HCT116 (cell line): ENCODE measurements at regions not wholly inside any gene's neighbourhood (a gene's known extent, or its start where the extent isn't known, plus 50 kb on each side); places are given as distances from the start of the nearest gene placed in this dataset.

Source experiments
- ATAC-seq: fragments of 200-7000 bp; cut with Tn5 transposase; 2 replicates; pipeline ENCODE4 v1.9.1; 2020; ENCODE audit warnings: mild to moderate bottlenecking, moderate library complexity
- BruUV-seq: library from RNA; stranded (reverse); fragments of 400-500 nt; replicated peaks from 2 replicates; lab custom pipeline; 2021; lab: Mats Ljungman, UMichigan
- CTCF ChIA-PET: fragments of 300-600 bp; sonication (Branson Sonifier 250); formaldehyde crosslinking; loops from one replicate; lab custom pipeline; 2021; ENCODE audit warnings: antibody characterized with exemption; lab: Charles Lee
- POLR2A ChIA-PET: fragments of 300-600, 350-600 bp; sonication (Branson Sonifier 250); formaldehyde crosslinking; loops from one replicate; lab custom pipeline; 2021; ENCODE audit warnings: antibody characterized with exemption; lab: Charles Lee
- RAD21 ChIA-PET, 2 experiments: fragments of 300-600 bp; sonication (Branson Sonifier 250); formaldehyde crosslinking; loops; one replicate each; lab custom pipeline; 2023; ENCODE audit warnings: low total read pairs in 2 of 2; ENCODE audit not compliant: uncharacterized antibody in 2 of 2, unreplicated experiment in 2 of 2, low non-redundant PET in 1 of 2; lab: Charles Lee
- DNase-seq: peaks from one replicate; pipeline ENCODE4 v3.0.0-alpha.2; 2010; ENCODE audit warnings: low read depth, low spot score
- H2AFZ ChIP-seq: fragments of 200-600 bp; shearing (Covaris generic), sonication (generic); 2 replicates; pipeline ENCODE4 v1.6.1; 2017; ENCODE audit warnings: low read depth, mixed run types, mixed read lengths, antibody characterized with exemption, low read length; ENCODE audit not compliant: poor library complexity, severe bottlenecking
- H3K27ac ChIP-seq: 2 replicates; pipeline ENCODE4 v1.5.1; 2012; ENCODE audit warnings: low read depth, low read length
- H3K27me3 ChIP-seq: fragments of 200-600 bp; sonication (generic); 2 replicates; pipeline ENCODE4 v1.6.1; 2016; ENCODE audit warnings: mixed run types, low read length, mixed read lengths; ENCODE audit not compliant: insufficient read depth
- H3K36me3 ChIP-seq, 2 experiments: fragments of 200-500 bp in 1 of 2; fragments of 200-600 bp in 1 of 2; sonication (Bioruptor generic) in 1 of 2; sonication (generic) in 1 of 2; 2 replicates each; pipeline versions ENCODE4 v1.5.1 to v1.6.1; 2014 to 2016; ENCODE audit warnings: low read length in 2 of 2, inconsistent platforms in 1 of 2, mixed read lengths in 1 of 2, mixed run types in 1 of 2; ENCODE audit not compliant: insufficient read depth in 2 of 2, control insufficient read depth in 1 of 2
- H3K4me1 ChIP-seq, 2 experiments: fragments of 200-600 bp in 1 of 2; sonication (generic) in 1 of 2; 2 replicates each; pipeline versions ENCODE4 v1.5.1 to v1.6.1; 2012 to 2017; ENCODE audit warnings: low read length in 2 of 2, inconsistent platforms in 1 of 2, mild to moderate bottlenecking in 1 of 2, mixed read lengths in 1 of 2, mixed run types in 1 of 2, moderate library complexity in 1 of 2; ENCODE audit not compliant: insufficient read depth in 2 of 2, control insufficient read depth in 1 of 2
- H3K4me2 ChIP-seq: fragments of 200-600 bp; sonication (generic); 2 replicates; pipeline ENCODE4 v1.6.1; 2017; ENCODE audit warnings: mixed run types, low read length, mixed read lengths
- H3K4me3 ChIP-seq, 2 experiments: fragments of 200-600 bp in 1 of 2; sonication (generic) in 1 of 2; replicated peaks in 1 of 2; 2 replicates each; pipeline ENCODE4 v1.5.1; 2011 to 2016; ENCODE audit warnings: low read length in 2 of 2, control low read depth in 1 of 2, low read depth in 1 of 2, mild to moderate bottlenecking in 1 of 2, mixed read lengths in 1 of 2, mixed run types in 1 of 2
- H3K79me2 ChIP-seq: fragments of 200-600 bp; sonication (generic); 2 replicates; pipeline ENCODE4 v1.6.1; 2017; ENCODE audit warnings: mild to moderate bottlenecking, mixed run types, low read length, moderate library complexity, mixed read lengths; ENCODE audit not compliant: insufficient read depth
- H3K9ac ChIP-seq: fragments of 200-600 bp; sonication (generic); 2 replicates; pipeline ENCODE4 v1.6.1; 2016; ENCODE audit warnings: low read length, mixed read lengths
- H3K9me2 ChIP-seq: fragments of 200-600 bp; sonication (generic), shearing (Covaris generic); 2 replicates; pipeline ENCODE4 v1.6.1; 2017; ENCODE audit warnings: mixed run types, mild to moderate bottlenecking, moderate library complexity; ENCODE audit not compliant: insufficient read depth
- H3K9me3 ChIP-seq, 2 experiments: fragments of 200-500 bp in 1 of 2; fragments of 200-600 bp in 1 of 2; sonication (Bioruptor generic) in 1 of 2; sonication (generic) in 1 of 2; 2 replicates each; pipeline ENCODE4 v1.6.1; 2014 to 2017; ENCODE audit warnings: low read length in 2 of 2, mixed read lengths in 2 of 2, inconsistent platforms in 1 of 2, low read depth in 1 of 2, mild to moderate bottlenecking in 1 of 2, mixed run types in 1 of 2, moderate library complexity in 1 of 2; ENCODE audit not compliant: control insufficient read depth in 1 of 2, insufficient read depth in 1 of 2
- H4K20me1 ChIP-seq: fragments of 200-600 bp; sonication (generic), shearing (Covaris generic); 2 replicates; pipeline ENCODE4 v1.6.1; 2017; ENCODE audit warnings: mixed run types, mild to moderate bottlenecking, moderate library complexity; ENCODE audit not compliant: insufficient read depth
- CEBPB ChIP-seq: IDR thresholded peaks from 2 replicates; pipeline ENCODE4 v1.6.1; 2012; ENCODE audit warnings: low read depth
- CTCF ChIP-seq, 3 experiments: fragments of 200-600 bp in 1 of 3; sonication (generic) in 1 of 3; IDR thresholded peaks in 2 of 3; conservative IDR thresholded peaks in 1 of 3; 2 replicates each; pipeline ENCODE4 v1.5.1; 2012 to 2017; ENCODE audit warnings: low read depth in 2 of 3, low read length in 2 of 3, antibody characterized with exemption in 1 of 3, borderline replicate concordance in 1 of 3, control low read depth in 1 of 3, mild to moderate bottlenecking in 1 of 3, mixed read lengths in 1 of 3, mixed run types in 1 of 3, moderate library complexity in 1 of 3; ENCODE audit not compliant: insufficient read depth in 1 of 3
- EGR1 ChIP-seq: IDR thresholded peaks from 2 replicates; pipeline ENCODE4 v1.6.1; 2012; ENCODE audit warnings: low read depth
- EZH2phosphoT487 ChIP-seq: fragments of 200-600 bp; IDR thresholded peaks from 2 replicates; pipeline ENCODE4 v1.6.1; 2018; ENCODE audit warnings: antibody characterized with exemption, borderline replicate concordance
- MAX ChIP-seq: IDR thresholded peaks from 2 replicates; pipeline ENCODE4 v1.6.1; 2012
- REST ChIP-seq: IDR thresholded peaks from 2 replicates; pipeline ENCODE4 v1.6.1; 2012; ENCODE audit warnings: low read depth
- SIN3A ChIP-seq: IDR thresholded peaks from 2 replicates; pipeline ENCODE4 v1.6.1; 2012; ENCODE audit warnings: low read depth
- SRF ChIP-seq: IDR thresholded peaks from 2 replicates; pipeline ENCODE4 v1.6.1; 2012; ENCODE audit warnings: low read depth
- intact Hi-C: fragments of 100-400 bp; cut with micrococcal nuclease; formaldehyde crosslinking; loops from 2 replicates; pipeline ENCODE4 v1.10.0; 2022

- no peak for TF ChIP-seq SIN3A
- TF ChIP-seq MAX, result no peak
- no peak for TF ChIP-seq REST
- TF ChIP-seq SRF, result no peak
- TF ChIP-seq CTCF (IDR thresholded peaks at IDR 0.05 in 2 of 3, conservative IDR thresholded peaks at IDR 0.05 in 1 of 3; ENCODE audit: borderline replicate concordance in 1 of 3, insufficient read depth in 1 of 3, low read depth in 2 of 3, low read length in 2 of 3), result no peak
- TF ChIP-seq EZH2phosphoT487, result no peak
- TF ChIP-seq EGR1, result no peak
- no peak for TF ChIP-seq CEBPB
- Histone ChIP-seq H3K4me2 (no peak overlapping the region), H2AFZ (no peak overlapping the region), H3K9me2 (no peaks in the 10 kb centered on the region), H3K27me3 (no peaks in the 10 kb centered on the region), H3K4me1 (no peaks in the 10 kb centered on the region), H3K4me3 (no peak overlapping the region), H4K20me1 (no peaks in the 10 kb centered on the region), H3K9ac (no peak overlapping the region), H3K79me2 (no peaks in the 10 kb centered on the region), H3K27ac (no peak overlapping the region), H3K36me3 (no peaks in the 10 kb centered on the region), H3K9me3 (peaks cover 18 to 32% of the 10 kb centered on the region in 2 experiments; a peak in 2 of 4 replicates)
- ChIA-PET RAD21 (no interaction called here), POLR2A (no interaction called here), CTCF (no interaction called here)
- no peak for ATAC-seq
- intact Hi-C loops, result no loop called here
- no peak for DNase-seq
- BruUV-seq, result no TSS peak
Observed at GRCh38 chr11:50379484-50379883, 346.8 kb downstream of the OR4C45 start.
